GM21786 (cell line): ENCODE measurements at regions not wholly inside any gene's neighbourhood (a gene's known extent, or its start where the extent isn't known, plus 50 kb on each side); places are given as distances from the start of the nearest gene placed in this dataset.

ENCODE experiments used
- ATAC-seq: cut with Tn5 transposase; IDR thresholded peaks from one replicate; pipeline ENCODE4 v1.9.1; 2021; ENCODE audit not compliant: unreplicated experiment

DNA sequence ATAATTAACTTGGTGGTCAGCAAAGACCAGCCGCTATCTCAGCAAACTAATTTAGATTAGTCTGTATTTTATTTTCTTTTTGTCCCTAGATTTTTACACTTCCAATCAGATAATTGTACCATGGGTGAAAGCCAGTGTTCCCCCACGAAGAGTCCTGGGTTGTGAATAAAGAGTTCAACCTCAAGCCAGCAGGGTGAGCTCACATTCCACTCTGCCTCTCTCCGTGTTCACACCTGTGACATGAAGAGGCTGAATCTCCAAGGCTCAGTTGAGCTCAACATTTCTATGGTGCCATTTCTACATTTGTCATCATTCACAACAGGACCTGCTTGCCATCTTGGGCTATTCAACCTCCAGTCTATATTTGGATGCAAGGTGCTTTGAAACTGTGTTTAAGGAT is 771.5 kb downstream of the GALR1 start:
- no peak for ATAC-seq

DNA sequence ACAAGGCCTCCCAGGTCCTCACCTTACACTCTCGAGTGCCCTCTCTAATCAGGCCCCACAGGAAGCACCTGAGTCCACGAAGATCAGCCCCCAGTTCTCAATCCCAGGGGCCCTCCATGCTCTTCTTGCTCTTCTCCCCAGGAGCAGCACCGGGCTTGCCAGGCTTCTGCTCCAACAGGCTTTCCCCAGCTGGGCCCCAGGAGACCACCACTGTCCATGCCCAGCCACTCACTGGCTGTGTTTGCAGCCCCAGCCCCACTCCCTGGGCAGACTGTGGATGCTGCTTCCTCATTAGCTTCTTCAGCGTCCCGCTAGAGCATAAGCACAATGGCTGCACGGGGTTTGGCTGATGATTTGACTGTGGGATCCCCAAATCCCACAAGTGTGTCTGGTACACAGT is 781.9 kb downstream of the GALR1 start:
- ATAC-seq: no peak

DNA sequence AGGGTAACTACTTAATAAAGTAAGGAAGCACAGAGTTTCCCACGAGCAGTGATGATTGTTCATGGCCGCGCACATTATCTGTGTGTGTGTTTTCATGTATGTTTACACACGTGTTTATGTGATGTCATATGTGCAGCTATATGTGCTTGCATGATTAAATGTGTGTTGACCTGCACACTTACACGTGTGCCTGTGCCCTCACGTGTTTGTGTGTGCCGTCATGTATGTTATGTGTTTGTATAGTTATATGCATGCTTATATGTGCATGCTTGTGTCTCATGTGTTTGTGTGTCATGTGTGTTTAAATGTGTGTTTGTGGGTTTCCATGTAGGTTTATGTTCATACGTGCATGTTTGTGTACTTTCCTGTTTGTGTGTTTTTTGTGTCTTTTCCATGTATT is 782.3 kb downstream of the GALR1 start:
- no peak for ATAC-seq

DNA sequence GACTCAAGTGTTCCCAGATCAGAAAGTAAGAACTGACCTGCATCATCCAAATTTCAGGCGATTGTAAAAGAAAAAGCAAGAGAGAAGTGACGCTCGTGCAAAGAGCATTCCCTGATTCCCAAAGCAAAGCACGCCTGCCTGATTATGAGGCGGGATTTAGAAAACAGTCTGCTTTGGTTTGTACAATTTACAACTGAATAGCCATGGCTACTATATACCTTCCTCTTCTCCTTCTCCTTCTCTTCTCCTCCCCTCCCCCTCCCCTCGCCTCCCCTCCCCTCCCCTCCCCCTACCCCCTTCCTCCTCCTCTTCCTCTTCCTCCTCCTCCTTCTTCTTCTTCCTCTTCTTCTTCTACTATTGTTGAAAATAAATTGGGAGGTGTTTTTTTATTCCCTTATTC is 782.9 kb downstream of the GALR1 start:
- no peak for ATAC-seq

DNA sequence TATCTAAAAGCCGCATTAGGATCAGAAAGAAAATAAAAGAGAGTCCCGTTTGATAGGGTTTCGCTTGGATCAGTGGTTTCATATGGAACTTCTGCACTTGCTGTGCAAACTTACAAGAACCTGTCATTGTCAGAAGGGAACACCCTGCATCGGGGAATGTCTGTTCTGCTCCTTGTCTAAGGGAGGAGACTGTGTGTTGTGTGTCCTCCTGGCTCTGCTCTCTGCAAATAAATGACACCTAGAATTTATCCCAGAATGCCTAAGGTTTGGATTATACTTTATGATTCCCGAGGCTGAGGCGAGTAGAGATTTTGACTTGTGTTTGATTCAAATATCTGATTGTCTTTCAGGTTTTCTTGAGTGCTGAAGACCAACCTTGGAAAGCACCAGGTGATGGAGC is 785.1 kb downstream of the GALR1 start:
- no peak for ATAC-seq

DNA sequence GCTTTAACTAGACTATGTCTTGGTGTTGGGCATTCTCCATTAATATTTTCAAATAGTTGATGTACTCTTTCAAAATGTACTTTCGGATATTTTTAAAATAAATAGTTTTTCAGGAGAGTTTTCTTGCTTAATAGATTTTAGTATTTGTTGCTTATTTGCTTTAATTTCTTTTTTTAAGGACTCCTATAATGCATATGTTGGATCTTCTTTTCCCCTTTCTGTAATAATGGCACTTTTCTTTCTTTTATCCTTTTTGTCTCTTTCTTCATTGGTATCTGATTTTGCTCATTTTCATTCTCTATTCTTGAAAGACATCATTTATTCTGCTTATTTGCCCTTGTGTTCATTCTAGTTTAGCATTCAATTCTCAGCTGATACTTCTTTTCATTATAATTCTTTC is 791.6 kb downstream of the GALR1 start:
- ATAC-seq: no peak

DNA sequence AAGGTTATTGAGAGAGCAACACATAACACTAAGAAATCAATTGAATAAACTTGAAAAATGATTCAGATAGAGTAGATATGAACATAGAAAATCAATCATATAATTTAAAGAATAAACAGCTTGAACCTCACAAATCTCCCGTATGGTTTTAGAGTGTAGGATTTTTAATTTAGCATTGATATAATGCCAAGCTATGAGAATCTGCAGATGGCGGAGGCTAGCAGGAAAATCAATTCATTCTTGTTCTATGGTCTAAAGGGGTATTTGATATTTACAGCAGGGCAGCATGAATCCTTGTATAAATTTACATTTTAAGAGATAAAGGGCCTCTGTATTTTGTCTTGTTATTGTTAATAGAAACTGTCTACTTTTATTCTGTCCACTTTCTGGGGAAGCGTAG is 797.0 kb downstream of the GALR1 start:
- no peak for ATAC-seq

DNA sequence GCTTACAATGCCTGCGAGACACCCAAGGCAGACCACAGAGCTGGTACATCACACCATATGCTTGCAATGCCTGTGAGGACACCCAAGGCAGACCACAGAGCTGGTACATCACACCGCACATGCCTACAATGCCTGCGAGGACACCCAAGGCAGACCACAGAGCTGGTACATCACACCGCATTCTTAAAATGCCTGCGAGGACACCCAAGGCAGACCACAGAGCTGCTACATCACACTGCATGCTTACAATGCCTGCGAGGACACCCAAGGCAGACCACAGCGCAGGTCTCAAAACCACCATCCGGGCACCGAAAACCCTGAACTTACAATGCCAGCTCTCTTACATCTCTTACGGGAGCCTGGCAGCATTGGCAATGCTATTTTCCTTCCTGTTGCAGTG is 799.6 kb downstream of the GALR1 start:
- ATAC-seq: no peak

DNA sequence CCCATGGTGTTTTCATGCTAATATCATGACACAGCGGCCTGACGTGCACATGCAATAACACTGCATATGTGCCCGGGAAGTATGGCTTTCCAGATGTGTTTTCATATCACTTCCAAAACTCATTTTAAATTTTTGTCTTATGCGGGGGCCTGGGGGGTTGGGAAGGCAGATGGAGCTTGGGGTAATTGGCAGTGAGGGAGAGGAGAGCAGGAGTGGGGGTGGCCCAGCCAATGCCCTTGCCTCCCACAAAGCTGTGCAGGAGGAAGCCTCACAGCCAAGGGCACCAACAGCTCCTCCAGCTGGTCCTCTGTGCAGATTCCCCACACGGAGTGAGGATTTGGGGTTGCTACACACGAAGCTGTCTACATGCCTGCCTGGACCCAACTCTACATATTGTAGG is 805.2 kb downstream of the GALR1 start:
- ATAC-seq: no peak

DNA sequence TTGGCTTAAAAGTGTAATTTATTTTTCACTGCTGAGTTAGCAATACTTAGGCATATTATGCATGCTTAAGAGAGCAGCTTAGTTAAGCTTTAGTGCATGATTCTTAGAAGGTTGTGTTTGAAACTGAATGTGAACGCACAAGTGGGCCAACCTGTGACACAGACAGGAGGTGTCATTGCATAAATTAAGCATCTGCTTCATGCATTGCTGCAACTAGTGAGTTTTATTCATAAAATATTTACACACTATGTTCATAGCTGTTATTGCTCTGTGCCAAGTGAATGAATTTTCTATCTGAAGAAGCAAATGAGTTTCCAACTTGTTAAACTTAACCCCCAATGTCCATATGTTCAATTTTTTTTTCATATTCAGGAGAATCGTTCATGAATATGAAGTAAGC is 806.4 kb downstream of the GALR1 start:
- ATAC-seq: no peak

DNA sequence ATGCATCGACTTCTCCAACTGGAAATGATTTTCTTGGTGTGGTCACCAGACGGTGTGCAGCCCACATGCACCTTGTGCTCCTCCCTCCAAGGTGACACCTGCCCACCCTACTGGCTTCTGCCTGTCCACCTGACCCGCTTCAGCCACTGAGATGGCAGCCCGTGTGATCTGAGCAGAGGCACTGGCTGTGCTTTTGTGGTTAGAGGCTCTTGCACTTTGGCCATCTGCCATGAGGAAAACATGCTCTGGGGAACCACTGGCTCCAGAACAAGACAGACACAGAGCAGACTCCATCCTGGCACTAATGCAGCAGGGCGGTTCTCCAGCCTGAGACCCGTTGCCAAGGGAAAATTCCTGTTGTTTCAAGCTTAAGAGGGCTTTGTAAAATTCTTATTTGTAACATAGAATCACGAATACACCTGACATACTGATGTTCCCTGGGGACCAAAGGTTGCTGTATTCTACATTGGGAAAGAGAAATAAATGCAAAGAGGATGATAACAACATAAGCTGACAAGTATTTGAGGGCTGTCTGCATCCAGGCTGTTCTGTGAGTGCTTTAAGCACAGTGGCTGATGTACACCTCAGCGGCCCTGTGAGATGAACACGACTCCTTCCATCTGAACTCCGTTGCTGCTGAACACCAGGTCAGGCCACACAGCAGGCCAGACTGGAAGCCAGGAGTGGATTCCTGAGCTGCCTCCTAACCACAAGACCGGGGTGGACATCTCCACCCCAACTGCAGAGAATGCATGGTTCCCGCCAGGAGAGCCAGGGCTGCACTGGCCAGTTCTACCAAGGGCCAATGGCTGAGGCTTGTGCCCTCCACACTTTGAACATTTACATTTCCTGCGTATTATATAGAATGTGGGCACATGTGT is 820.4 kb downstream of the GALR1 start:
- no peak for ATAC-seq

DNA sequence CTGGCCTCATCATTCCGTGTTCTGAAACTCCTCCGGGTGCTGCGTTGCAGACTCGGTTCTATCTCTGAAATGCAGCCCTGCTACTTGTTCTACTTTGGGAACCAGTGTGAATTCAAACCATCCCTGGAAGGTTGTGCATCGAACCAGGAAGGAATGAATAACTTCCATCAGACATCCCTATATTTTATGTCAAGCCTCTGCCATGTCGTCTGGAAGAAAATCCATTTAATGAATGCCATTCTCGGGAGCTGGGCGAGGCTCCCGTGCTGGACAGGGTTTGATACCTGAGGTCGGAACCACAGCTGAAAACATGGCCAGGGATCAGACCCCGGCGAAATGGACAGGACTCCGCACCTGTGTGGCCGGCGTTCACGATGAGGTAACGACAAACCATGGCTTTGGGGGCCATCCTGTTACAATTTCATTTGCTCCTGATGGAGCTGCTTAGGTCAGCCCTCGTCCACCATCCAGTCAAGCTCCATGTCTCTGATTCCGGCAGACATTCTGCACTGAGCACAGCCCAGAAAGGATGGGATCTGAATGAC is 821.6 kb downstream of the GALR1 start:
- no peak for ATAC-seq

DNA sequence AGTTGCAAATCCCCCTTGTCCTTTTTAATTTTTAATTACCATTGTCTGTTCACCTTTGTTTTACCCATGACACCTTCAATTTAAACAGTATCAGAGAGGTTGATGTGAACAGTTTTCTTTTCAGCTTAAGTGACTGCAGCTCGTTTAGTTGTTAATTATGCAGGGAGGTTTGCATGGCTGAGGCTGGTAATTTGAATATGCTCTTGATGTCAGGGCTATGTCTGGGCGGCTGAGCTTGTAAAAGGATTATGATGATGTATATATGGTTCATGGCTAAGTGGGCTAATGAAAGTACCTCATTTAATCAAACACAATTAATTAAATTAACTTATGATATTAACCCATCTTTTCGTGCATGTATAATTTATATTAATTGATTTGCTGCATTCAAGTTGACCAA is 822.1 kb downstream of the GALR1 start:
- no peak for ATAC-seq

DNA sequence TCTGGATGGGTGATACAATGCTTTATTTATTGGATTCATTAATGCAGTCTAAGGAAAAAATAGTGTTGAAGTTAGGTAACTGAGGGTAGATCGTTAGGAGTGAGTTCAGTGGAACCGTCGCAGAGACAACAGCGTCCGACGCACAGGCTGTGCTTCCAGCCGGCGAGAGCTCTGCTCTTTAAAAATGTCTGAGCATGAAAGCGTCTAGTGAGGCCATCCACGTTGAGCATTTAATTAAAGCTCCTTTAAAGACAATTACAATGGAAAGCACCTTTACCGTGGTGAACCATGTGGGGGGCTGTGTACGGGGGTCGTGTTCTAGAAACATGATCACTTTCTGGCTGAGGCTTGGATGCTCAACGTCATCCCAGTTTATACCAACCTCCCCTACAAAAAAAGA is 822.7 kb downstream of the GALR1 start:
- no peak for ATAC-seq

DNA sequence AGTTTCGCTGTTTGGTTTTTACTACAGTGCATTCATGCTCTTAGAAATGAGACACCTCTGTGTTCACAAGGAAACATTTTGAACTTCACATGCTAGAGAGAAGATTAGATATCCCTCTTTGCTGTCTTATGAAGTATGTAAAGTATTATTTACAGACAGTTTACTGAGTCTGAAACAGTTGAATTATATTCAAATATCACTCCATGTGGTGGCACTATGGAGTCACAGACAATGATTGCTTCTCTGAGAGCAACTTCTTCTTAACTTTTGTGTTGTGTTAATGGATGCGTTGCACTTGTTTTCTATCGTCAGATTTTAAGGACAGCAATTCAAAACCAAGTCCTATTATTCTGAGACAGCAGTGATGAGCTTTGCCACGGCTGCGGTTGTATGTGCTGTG is 823.6 kb downstream of the GALR1 start:
- no peak for ATAC-seq

DNA sequence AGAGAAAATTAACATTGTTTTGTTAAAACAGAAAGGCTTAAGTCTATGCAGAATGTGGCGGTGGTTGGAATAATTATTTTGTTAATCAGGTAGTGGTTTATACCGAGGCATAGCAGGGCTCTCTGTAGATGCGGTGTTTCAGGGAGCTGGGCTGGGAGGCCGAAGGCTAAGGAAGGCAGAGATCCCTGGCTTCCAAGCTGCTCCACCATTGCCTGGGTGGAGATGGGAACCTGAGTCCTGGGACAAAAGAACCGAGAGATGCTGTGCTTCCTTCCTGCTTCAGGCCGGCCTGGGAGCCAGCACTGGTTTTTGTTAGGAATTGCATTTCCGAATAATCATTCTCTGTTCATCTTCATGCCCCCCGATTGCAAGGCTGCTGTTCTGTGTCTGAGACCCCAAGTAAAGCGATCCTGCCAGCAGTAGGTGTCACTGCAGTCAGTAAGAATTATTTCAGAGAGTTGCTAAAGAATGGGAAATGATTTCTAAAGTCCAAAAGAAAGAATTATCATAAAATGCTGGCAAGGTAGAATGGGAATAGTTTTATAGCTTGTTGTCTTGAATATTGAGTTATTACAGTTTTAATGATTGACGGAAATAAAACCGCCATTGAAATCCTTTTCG is 824.9 kb downstream of the GALR1 start:
- ATAC-seq: no peak

DNA sequence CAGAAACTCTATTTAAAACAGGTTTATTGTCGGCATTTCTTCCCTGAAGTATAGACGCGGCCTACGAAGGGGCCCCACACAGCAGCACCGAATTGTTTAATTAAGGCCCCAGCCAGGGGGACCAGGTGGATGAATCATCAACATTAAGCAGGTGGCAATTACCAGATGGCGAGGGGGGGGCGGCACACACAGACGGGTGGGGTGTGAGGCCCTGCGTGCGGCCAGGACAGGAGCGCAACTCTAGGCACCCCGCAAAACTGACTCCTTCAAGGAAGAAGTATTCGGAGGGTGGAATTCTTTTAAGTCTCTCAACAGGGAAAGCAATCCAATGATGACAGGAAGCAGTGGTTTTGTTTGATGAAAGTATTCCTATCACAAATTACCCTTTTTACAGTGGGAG is 830.4 kb downstream of the GALR1 start:
- no peak for ATAC-seq

DNA sequence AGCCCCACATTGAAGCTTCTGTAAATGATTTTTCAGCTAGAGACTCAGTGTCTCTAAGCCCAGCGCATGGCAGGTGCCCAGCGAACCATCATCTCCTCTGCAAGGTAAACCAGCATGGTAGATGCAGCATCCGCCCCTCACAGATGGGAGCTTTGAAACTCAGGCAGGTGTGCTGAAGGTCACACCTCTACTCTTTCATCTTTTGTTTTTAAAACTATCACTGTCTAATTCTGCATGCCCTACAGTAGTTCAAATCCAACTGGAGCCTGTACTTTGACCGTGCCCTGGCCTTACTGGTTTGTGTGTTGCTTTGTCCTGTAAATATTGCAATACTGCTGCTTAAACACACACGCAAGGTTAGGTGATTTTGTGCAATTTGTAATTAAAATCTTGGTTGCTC is 831.1 kb downstream of the GALR1 start:
- no peak for ATAC-seq

DNA sequence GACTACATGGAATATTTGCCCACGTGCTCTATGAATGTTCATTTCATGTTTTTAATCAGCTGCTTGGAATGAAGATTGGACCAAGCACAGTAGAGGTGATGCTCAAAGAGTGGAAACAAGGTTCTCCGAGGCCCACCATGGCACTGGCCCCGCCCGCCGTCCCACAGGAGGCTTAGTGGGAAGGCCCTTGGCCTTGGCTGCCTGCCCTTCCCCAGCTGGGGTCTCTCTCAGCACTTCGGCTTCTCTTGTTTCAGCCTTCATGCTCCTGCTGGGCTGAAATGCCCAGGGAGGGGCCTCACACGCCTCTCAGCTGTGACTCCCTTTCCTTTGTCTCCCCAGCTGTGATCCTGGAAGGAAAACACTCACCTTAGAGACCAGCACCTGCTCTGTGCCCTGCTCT is 833.2 kb downstream of the GALR1 start:
- ATAC-seq: no peak

DNA sequence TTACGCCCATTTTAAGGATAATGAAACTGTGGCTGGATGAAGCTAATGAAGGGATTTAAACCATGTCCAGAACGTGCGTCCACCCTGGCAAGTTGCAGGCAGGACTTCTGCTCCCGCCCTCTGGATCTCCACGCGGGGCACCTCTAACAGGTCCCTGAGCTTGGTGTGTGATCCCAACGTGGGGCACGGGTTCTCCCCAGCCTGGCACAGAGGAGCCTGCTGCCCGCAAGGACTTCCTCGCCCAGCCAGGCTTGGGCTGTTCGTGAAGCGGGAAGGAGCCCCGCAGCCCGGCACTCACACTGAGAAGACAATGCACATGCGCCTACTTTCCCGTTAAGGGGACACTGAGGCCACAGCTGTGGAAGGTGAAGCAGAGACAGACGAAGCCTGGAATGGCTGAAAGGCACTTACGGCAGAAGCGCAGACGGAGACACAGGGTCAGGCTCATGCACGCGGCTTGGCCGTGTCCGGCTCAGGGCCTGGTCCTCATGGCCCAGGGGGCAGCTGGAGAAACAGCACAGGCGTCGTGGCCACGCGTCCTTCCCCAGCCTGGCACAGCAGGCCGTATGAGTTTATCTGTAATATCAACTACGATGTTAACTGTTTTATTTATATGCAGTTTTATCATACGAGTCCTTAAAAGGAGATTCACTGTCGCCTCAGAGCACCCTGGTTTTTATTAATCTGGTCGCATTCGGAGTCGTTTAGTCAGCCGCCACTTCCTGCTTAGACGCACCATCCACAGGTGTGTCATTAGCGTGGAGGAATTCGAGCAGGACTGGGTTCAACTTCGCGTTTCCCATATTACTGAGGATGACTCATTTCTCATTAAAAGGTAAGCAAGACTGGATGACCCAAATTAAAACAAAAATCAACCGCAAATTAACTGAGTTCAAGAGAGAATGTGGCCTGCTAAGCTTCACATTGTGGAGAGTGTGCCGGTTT is 835.9 kb downstream of the GALR1 start:
- ATAC-seq: no peak

DNA sequence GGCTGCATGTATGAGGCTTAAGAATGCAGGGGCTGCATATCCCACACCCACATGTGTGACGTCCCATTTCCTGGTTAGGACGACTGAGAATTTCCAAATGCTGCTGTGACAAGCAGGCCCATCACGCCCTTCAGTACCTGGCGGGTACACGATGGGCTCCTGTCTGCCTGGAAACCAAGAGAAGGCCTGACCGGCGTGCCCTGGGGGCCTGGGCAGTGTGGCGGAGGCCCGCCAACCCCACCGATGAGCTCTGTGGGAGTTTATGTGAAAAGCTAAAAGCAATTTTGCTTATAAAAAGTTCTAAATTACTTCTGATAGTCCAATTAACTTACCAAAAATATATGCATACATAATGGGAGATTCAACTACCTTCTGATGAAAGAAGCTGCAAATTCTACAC is 837.3 kb downstream of the GALR1 start:
- no peak for ATAC-seq
